NCI-H2107 treated with DMSO at 0.1 percent for 48 hours (cell line): ENCODE measurements at regions not wholly inside any gene's neighbourhood (a gene's known extent, or its start where the extent isn't known, plus 50 kb on each side); places are given as distances from the start of the nearest gene placed in this dataset.

ENCODE experiments used
- DNase-seq: peaks from one replicate; lab custom pipeline; 2025; ENCODE audit not compliant: unreplicated experiment; lab: John Stamatoyannopoulos, UW

DNA sequence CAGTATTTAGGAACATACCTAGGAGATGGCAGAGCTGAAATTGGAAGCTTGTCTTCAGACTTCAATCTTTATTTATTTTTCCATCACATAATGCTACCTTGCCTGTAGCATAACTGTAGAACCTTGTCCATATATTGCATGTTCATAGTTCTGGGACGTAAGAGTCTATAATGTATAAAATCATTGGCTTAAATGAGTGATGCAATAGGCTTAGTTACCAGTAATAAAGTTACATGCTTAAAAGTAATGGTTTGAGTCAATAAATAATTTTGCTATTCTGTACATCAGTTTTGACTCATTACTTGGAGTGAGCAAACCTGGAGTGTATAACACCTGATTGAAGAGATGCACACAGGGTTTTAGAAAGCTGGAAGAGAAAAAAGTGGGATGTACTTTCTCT is 229.3 kb downstream of the CDCA7 start:
- DNase-seq: no peak

- no peak for DNase-seq
Measured at GRCh38 chr2:173584676-173585458, 230.2 kb downstream of the CDCA7 start.

DNA sequence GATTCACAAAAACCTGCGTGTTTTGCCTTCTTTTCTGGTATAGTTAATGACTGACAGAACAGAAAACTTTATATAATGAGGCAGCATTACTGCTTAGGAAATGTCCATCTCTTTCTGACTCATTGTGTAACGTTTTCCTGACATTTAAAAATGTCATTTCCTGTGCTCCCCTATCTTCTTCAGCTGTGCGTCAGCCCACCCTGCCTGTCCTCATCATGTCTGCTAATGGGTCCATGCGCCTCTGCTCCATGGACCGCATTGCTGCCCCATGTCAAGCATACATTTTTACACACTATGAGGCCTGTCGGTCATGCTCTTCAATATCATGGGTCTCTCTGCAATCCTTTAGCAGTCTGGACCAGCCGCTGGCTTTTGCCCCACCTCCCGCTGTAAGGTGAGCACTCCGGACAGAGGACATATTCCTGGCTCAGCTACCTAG is 234.3 kb downstream of the CDCA7 start:
- DNase-seq: no peak

- peak; percentile 42 for DNase-seq
Measured at GRCh38 chr2:173589604-173590275, 235.1 kb downstream of the CDCA7 start.

GRCh38 chr2:173590276-173590861 is 235.7 kb downstream of the CDCA7 start:
- peak; percentile 93 for DNase-seq

- DNase-seq: no peak
Measured at GRCh38 chr2:173593109-173593508, 238.4 kb downstream of the CDCA7 start.

DNA sequence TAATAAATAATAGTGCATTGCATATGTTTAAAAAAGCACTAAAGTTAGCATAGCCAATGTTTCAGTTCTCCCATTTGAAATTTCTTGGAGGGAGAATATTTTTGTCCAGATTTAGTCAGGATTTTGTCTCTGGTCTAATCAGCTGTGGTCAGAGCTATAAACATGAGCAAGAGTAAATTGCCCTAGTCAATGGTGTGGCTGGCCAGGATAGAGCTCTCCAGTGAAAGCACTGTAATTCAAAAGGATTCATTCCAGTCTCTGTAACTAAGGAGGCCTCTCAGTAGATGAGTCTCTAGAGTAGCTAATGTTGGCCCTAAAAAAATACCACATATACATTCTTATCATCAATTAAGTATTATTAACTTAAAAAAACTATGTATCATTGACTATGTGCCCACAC is 241.6 kb downstream of the CDCA7 start:
- no peak for DNase-seq

DNA sequence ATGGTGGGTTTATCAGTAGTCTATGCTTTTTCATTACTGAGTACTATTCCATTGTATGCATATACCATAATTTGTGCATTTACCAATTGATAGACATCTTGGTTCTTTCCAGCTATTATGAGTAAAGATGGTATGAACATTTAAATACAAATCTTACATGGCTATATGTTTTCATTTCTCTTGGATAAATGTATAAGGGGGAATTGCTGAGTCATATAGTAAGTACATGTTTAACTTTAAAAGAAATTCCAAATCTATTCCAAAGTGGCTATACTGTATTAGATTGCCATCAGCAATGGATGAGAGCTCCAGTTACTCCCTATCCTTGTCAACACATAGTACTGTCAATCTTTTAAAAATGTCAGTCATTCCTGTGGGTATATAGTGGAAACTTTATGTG is 243.9 kb downstream of the CDCA7 start:
- no peak for DNase-seq

DNA sequence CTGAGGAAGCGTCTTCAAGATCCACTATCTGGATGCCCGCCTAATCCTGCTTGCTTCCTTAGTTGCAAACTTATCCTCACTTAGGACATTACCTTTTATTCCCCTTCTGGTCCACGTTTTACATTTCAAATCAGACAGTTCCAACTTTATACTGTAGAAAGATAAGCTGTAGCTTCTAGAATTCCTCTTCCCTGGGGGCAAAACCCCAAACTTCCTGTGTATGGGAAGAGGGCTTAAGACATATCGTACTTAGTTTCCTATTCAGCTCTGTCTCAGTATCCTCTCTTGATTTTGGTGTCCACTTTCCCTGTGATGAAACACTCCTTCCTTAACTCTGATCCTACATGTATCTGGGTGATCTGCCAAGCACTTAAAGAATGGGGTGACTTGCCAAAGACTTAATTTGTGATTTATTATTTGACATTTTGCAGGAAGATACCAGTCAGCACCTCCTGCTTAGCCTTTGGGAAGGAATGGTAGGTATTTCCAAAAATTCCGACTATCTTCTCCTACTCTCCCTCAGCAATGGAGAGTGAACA is 245.2 kb downstream of the CDCA7 start:
- no peak for DNase-seq

- no peak for DNase-seq
Measured at GRCh38 chr2:173602153-173602795, 247.6 kb downstream of the CDCA7 start.

DNA sequence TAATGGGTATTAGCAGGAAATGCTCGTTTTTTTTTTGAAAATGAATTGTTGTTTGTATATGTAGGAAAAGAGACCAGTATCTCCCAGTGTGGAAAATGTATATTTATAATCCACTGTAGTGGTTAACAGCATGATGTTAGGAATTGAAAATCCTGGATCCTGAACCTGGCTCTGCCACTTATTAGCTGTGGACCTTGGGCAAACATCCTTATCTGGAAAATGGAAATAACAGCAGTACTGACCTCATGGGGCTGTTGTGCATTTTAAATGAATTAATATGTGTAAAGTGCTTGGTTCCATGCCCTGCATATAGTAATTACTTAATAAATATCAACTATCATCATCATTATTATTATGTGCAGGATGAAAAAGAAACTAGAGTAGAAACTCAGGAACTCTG is 251.3 kb downstream of the CDCA7 start:
- DNase-seq: no peak

DNA sequence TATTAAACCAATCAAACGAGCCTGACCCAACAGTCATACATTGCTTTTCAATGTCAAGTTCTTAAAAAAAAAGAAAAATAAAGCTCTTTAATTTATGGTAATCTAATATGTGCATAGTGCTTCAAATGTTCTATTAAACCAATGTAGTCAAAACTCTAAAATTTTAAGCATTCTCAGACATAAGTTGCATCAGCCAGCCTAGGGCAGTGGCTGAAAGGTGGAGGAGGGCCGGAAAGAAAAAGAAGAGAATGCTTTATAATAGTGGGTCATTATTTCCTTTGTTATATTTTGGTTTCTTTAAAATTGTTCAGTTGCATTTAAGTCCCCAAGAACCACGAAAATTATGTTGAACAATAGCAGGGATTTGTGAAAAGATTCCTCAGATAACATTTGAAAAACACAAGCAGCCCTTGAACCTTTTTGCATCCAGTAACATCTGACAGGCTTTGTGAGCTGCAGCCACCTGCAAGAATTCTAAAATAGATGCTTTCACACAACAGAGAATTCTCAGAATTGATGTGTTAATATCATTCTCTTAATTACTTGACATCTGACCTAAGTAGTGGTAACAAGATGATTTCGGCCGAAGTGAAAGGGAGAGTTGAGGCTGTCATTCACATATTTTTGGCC is 252.1 kb downstream of the CDCA7 start:
- no peak for DNase-seq

DNA sequence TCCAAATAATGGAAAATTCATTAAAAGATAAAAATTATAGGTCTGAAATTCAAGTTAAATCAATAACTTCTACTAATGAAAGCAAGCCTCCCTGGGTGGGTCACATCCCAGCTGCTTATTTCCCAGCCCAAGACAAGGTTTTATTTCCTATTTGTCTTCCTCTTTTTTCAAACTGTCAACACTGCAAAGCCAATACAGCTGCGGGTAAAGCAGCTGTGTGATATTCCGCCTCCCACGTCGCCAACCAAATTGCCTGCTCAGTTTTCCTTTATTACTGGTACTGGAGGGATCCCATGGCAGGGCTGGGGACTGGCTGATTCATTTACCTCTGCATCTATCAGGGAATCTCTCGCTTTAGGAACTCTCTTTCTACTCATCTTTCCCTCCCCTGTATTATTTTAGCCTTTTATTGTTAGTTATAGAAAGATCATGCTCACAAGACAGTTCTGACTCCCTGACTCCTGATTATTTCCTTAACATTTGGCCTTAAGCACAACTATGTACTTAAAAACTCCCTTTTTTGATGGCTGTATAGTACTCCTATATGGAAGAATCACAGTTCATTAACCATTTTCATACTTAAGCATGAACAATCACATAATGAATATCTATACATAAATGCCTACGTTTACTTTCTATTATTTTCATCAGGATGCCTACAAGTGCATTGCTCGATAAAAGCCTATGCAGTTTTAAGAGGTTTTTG is 253.1 kb downstream of the CDCA7 start:
- DNase-seq: no peak

DNA sequence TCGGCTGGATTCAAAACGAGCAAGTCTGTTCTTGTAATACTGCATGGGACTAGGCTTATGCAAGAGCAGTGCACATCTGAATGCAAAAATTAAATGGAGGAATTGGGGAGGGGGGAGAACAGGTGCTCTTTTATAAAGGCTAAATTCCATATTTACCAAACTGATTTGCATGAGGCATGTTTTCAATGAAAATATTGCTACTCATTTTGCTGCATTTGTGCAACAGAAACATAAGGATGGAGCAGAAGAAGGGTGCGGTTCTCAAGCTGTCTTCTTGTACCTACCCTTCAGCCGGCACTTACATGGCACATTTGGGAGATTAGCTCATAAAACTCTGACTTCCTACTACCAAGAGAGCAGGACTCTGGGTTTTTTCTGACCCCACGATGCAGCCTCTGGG is 256.4 kb downstream of the CDCA7 start:
- no peak for DNase-seq

DNA sequence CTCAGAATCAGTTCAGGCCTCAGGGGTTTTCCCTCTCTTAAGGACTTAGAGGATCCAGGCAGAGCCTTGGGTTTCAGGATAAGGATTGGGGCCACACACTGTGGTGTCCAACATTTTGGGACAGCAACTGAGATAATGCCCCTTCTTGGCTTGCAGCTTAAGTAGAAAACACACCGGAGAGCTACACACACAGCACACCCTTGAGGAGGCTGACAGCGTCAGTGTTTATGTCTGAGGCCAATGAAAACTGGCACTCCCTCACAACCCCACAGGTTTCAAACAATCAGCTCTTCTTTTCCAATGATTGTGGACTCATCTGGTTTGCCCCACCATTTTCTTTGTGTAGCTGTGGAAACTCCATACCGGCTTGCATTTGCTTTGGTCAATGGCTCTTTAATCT is 257.7 kb downstream of the CDCA7 start:
- no peak for DNase-seq

- no peak for DNase-seq
Measured at GRCh38 chr2:173613386-173613785, 258.7 kb downstream of the CDCA7 start.

- DNase-seq: no peak
Measured at GRCh38 chr2:173614265-173614930, 259.7 kb downstream of the CDCA7 start.

DNA sequence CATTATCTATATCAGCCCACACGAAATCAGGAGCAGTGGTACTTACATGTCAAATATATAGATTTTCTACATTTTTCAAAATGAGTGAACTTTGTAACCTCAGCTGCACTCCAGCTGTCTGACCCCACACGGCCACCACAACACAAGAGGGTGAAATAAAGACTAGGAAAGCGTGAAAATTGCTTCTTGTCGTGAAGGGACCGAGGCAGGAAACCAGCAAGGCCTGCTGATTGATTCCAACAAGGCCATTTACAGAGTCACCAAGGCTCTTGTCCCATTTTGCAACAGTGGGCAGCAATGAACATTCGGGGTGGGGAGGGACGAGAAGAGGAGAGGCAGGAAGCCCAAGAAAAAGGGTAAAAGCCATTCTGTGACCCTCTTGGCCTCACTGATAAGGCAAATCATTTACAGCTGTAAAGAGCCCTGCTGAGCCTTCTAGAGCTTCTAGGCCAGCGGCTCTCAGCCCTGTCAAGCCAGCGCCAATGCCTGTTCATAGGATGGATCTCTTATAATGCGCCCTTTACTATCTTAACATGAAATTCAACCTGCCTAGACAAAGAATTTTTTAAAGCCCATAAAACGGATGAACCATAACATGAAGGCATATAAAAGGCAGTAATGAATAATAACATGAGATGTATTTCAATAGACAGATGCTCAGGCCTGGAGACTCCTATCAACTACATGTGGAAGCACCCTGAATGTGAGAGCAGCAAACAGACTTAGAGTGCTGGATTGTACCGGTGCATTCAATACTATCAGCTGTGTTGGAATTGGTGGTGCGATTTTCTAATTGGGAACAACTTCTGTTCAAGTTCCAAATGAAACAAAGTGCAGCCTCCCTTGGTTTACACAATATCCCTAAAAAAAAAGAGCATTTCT is 269.0 kb downstream of the CDCA7 start:
- DNase-seq: no peak

- DNase-seq: no peak
Measured at GRCh38 chr2:173625315-173625714, 270.6 kb downstream of the CDCA7 start.
